Trophoblast cell (in vitro differentiated cells and primary cell): ENCODE measurements at regions not wholly inside any gene's neighbourhood (a gene's known extent, or its start where the extent isn't known, plus 50 kb on each side); places are given as distances from the start of the nearest gene placed in this dataset.

ENCODE experiments used
- DNase-seq, 2 donors: peaks; one replicate each; pipeline ENCODE4 v3.0.0-alpha.2; 2016
- H2AFZ ChIP-seq: 2 replicates; pipeline ENCODE4 v1.6.1; 2013; ENCODE audit warnings: low read length, moderate library complexity, mild to moderate bottlenecking; ENCODE audit not compliant: insufficient read depth, poor library complexity
- H2AK5ac ChIP-seq: 2 replicates; pipeline ENCODE4 v1.6.1; 2013; ENCODE audit warnings: mild to moderate bottlenecking, low read length
- H2BK120ac ChIP-seq: 2 replicates; pipeline ENCODE4 v1.6.1; 2013; ENCODE audit warnings: low read length, mild to moderate bottlenecking, moderate library complexity; ENCODE audit not compliant: insufficient read depth, poor library complexity
- H2BK12ac ChIP-seq: 2 replicates; pipeline ENCODE4 v1.6.1; 2013; ENCODE audit warnings: mild to moderate bottlenecking, low read length, moderate library complexity
- H2BK5ac ChIP-seq: 2 replicates; pipeline ENCODE4 v1.6.1; 2013; ENCODE audit warnings: low read length, low read depth, moderate library complexity, mild to moderate bottlenecking; ENCODE audit not compliant: poor library complexity
- H3K14ac ChIP-seq: 2 replicates; pipeline ENCODE4 v1.6.1; 2013; ENCODE audit warnings: mild to moderate bottlenecking, low read length
- H3K18ac ChIP-seq: 2 replicates; pipeline ENCODE4 v1.6.1; 2013; ENCODE audit warnings: mild to moderate bottlenecking, low read length
- H3K23ac ChIP-seq: 2 replicates; pipeline ENCODE4 v1.6.1; 2013; ENCODE audit warnings: low read length
- H3K27ac ChIP-seq: 2 replicates; pipeline ENCODE4 v1.5.1; 2013; ENCODE audit warnings: low read depth, mild to moderate bottlenecking, inconsistent platforms, low read length, moderate library complexity
- H3K27me3 ChIP-seq: 2 replicates; pipeline ENCODE4 v1.6.1; 2013; ENCODE audit warnings: inconsistent platforms, mild to moderate bottlenecking, low read length, moderate library complexity; ENCODE audit not compliant: insufficient read depth
- H3K36me3 ChIP-seq, 2 experiments: 1 replicate in 1 of 2; 2 replicates in 1 of 2; pipeline ENCODE4 v1.6.1; 2013; ENCODE audit warnings: low read length in 2 of 2, mild to moderate bottlenecking in 2 of 2, moderate library complexity in 1 of 2; ENCODE audit not compliant: insufficient read depth in 2 of 2, control insufficient read depth in 1 of 2
- H3K4ac ChIP-seq: 2 replicates; pipeline ENCODE4 v1.6.1; 2013; ENCODE audit warnings: low read depth, mild to moderate bottlenecking, low read length, moderate library complexity
- H3K4me1 ChIP-seq, 2 experiments: 1 replicate in 1 of 2; 2 replicates in 1 of 2; pipeline ENCODE4 v1.6.1; 2013; ENCODE audit warnings: low read length in 2 of 2, mild to moderate bottlenecking in 2 of 2, moderate library complexity in 1 of 2; ENCODE audit not compliant: insufficient read depth in 2 of 2, control insufficient read depth in 1 of 2
- H3K4me2 ChIP-seq: 2 replicates; pipeline ENCODE4 v1.6.1; 2013; ENCODE audit warnings: inconsistent platforms, mild to moderate bottlenecking, low read length, moderate library complexity
- H3K4me3 ChIP-seq: 2 replicates; pipeline ENCODE4 v1.5.1; 2013; ENCODE audit warnings: mild to moderate bottlenecking, low read depth, low read length, inconsistent platforms
- H3K79me1 ChIP-seq: one replicate; pipeline ENCODE4 v1.6.1; 2013; ENCODE audit warnings: low read length
- H3K79me2 ChIP-seq: 2 replicates; pipeline ENCODE4 v1.6.1; 2013; ENCODE audit warnings: low read length, mild to moderate bottlenecking; ENCODE audit not compliant: control insufficient read depth, insufficient read depth, poor library complexity
- H3K9ac ChIP-seq: 2 replicates; pipeline ENCODE4 v1.6.1; 2013; ENCODE audit warnings: mild to moderate bottlenecking, low read length
- H3K9me3 ChIP-seq: 2 replicates; pipeline ENCODE4 v1.6.1; 2013; ENCODE audit warnings: low read depth, mild to moderate bottlenecking, control low read depth, inconsistent platforms, low read length; ENCODE audit not compliant: insufficient read depth
- H4K12ac ChIP-seq: 2 replicates; pipeline ENCODE4 v1.6.1; 2013; ENCODE audit warnings: low read depth, mild to moderate bottlenecking, low read length, moderate library complexity
- H4K8ac ChIP-seq: 2 replicates; pipeline ENCODE4 v1.6.1; 2013; ENCODE audit warnings: low read depth, mild to moderate bottlenecking, low read length, moderate library complexity
- H4K91ac ChIP-seq: one replicate; pipeline ENCODE4 v1.6.1; 2013; ENCODE audit warnings: low read depth, mild to moderate bottlenecking, low read length, moderate library complexity
- WGBS: extraction: QIAGEN DNeasy Blood & Tissue Kit; methylation state at CpG from one replicate; pipeline ENCODE4 v1.1.7; 2013; ENCODE audit warnings: missing lambda C conversion rate; ENCODE audit not compliant: insufficient read length, insufficient coverage; ENCODE audit errors: extremely low coverage; 5-methylcytosine and 5-hydroxymethylcytosine counted together

DNA sequence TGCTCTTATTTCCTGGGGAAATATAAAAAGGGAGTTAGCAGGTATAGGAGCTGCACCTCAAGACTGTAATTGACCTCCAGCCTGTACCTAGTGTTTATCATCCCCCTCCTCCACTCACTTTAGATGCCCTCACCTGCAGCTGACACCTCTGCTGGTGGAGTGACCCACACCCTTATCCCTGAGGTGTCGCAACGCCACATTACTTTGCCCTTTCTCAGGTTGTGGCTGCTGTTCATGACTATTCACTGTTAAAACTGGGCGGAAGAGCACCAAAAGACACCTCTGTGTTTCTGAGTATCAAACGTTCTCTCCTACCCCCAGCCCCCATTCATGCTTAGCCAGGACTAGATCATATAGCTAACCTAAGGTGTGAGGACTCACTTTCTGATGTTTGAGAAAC, 101.5 kb upstream of the ADAMTS3 start:
- Histone ChIP-seq H2BK5ac (no peak overlapping the region), H3K4me1 (no peaks in the 10 kb centered on the region), H2AFZ (no peak overlapping the region), H3K27ac (no peak overlapping the region), H3K23ac (no peak overlapping the region), H2BK120ac (no peak overlapping the region), H3K9me3 (no peaks in the 10 kb centered on the region), H3K4me2 (no peak overlapping the region), H3K18ac (no peak overlapping the region), H3K9ac (no peak overlapping the region), H3K79me2 (no peaks in the 10 kb centered on the region), H3K14ac (no peak overlapping the region), H4K8ac (no peak overlapping the region), H4K12ac (no peak overlapping the region), H3K4ac (no peak overlapping the region), H2AK5ac (no peak overlapping the region), H3K27me3 (no peaks in the 10 kb centered on the region), H3K36me3 (no peaks in the 10 kb centered on the region), H3K79me1 (no peaks in the 10 kb centered on the region), H4K91ac (no peak overlapping the region), H3K4me3 (no peak overlapping the region), H2BK12ac (no peak overlapping the region)
- WGBS, result no CpG with 5 or more reads among the region's 4 CpGs
- peak; percentile 52 to 76 for DNase-seq

DNA sequence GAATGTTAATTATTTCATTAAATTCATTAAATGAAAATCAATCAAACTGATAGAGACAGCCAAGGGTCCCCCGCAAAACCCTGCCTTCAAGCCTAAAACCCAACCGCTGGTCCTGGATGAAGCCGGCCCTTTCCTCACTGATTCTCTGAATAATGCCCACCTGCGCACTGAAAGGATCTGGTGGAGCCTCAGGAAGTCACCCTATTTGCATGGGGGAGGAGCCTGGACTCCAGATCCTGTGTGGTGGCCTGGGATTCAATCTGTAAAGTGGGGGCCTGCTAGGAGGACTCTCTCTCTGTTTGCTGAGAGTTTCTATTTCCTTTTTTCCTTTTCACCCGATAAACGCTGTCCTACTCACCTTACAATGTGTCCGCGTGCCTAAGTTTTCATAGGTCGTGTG, 97.9 kb upstream of the ADAMTS3 start:
- H3K36me3 ChIP-seq, result no peaks in the 10 kb centered on the region
- no peak overlapping the region for H2AK5ac ChIP-seq
- no peak overlapping the region for H3K4ac ChIP-seq
- DNase-seq, result no peak
- no peak overlapping the region for H3K14ac ChIP-seq
- no peak overlapping the region for H3K23ac ChIP-seq
- no peak overlapping the region for H2BK120ac ChIP-seq
- no peak overlapping the region for H3K4me3 ChIP-seq
- no peak overlapping the region for H4K12ac ChIP-seq
- no peak overlapping the region for H3K9ac ChIP-seq
- no CpG with 5 or more reads among the region's 9 CpGs for WGBS
- no peak overlapping the region for H3K27ac ChIP-seq
- H2BK5ac ChIP-seq, result no peak overlapping the region
- no peaks in the 10 kb centered on the region for H3K9me3 ChIP-seq
- no peak overlapping the region for H4K8ac ChIP-seq
- no peaks in the 10 kb centered on the region for H3K27me3 ChIP-seq
- no peak overlapping the region for H3K4me2 ChIP-seq
- H4K91ac ChIP-seq, result no peak overlapping the region
- H3K18ac ChIP-seq, result no peak overlapping the region
- no peaks in the 10 kb centered on the region for H3K4me1 ChIP-seq
- no peaks in the 10 kb centered on the region for H3K79me1 ChIP-seq
- no peaks in the 10 kb centered on the region for H3K79me2 ChIP-seq
- no peak overlapping the region for H2BK12ac ChIP-seq
- no peak overlapping the region for H2AFZ ChIP-seq

DNA sequence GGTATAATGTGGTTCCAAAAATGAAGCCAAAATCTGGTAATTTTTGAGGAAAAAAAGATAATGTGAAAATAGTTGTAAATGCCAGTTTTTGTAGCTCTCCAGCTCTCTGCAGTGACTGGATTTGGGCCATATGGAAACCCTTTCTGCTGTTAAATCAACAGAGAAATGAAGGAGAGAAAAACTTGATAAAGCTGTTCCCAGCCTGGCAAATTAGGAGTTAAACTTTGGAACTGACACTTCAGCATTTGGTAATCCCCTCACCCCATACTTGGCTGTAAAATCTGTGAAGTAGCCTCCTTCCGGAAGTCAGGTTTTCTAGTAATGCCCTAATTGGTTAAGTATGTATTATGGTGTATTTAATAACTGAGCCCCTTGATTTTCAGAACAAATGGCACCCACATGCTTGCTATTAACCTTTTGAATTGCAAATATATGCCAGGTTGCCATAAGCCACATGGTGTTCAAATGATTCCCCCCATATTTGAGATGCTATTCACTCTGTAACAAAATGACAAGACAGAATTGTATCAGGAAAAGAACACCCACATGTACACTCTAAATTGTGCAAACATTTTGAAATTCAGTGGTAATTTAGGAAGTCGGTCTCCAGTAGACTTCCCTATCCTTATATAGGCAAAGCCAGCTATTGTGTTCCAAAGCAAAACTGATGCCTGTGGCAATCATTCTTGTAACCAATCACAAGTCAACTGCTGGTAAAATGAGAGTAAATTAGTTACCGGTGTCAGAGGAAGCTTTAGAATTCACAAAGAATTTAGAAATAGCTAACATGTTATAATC, 96.3 kb upstream of the ADAMTS3 start:
- no peak overlapping the region for H3K4me3 ChIP-seq
- no peak overlapping the region for H2BK5ac ChIP-seq
- no peak overlapping the region for H2BK12ac ChIP-seq
- H2AFZ ChIP-seq, result no peak overlapping the region
- H3K36me3 ChIP-seq, result no peaks in the 10 kb centered on the region
- no peak overlapping the region for H3K4ac ChIP-seq
- no peak overlapping the region for H2BK120ac ChIP-seq
- no peak overlapping the region for H4K91ac ChIP-seq
- H3K18ac ChIP-seq, result no peak overlapping the region
- H3K9me3 ChIP-seq, result no peaks in the 10 kb centered on the region
- no peak overlapping the region for H4K8ac ChIP-seq
- no peak for DNase-seq
- no peaks in the 10 kb centered on the region for H3K4me1 ChIP-seq
- H3K79me2 ChIP-seq, result no peaks in the 10 kb centered on the region
- H3K14ac ChIP-seq, result no peak overlapping the region
- H3K27me3 ChIP-seq, result no peaks in the 10 kb centered on the region
- no peak overlapping the region for H3K4me2 ChIP-seq
- no peak overlapping the region for H3K9ac ChIP-seq
- no CpG with 5 or more reads among the region's 3 CpGs for WGBS
- H4K12ac ChIP-seq, result no peak overlapping the region
- H3K79me1 ChIP-seq, result no peaks in the 10 kb centered on the region
- no peak overlapping the region for H3K27ac ChIP-seq
- H3K23ac ChIP-seq, result no peak overlapping the region
- H2AK5ac ChIP-seq, result no peak overlapping the region

DNA sequence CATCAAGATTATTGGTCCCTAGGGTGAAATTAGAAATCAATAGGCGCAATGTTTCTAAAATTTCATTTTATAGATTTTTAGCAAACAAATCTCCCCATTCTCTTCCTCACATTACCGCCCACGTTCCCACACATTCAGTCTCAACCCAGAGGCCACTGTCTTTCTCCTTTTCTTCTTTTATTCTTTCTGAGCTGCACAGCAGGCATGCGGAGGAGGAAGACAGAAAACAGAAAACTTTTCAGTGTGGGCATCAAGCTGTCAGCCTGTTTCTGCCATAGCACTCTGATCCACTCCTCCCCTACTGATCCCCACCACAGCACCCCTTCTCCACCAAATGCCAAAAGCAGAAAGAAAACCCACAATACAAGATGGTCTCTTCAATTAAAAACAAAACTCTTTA, 94.8 kb upstream of the ADAMTS3 start:
- Histone ChIP-seq H3K23ac (no peak overlapping the region), H3K79me2 (no peaks in the 10 kb centered on the region), H3K9me3 (no peaks in the 10 kb centered on the region), H3K4me3 (no peak overlapping the region), H2BK12ac (no peak overlapping the region), H3K14ac (no peak overlapping the region), H4K8ac (no peak overlapping the region), H4K12ac (no peak overlapping the region), H3K18ac (no peak overlapping the region), H2AK5ac (no peak overlapping the region), H3K79me1 (no peaks in the 10 kb centered on the region), H3K9ac (no peak overlapping the region), H3K27ac (no peak overlapping the region), H3K36me3 (no peaks in the 10 kb centered on the region), H3K4me2 (no peak overlapping the region), H2BK5ac (no peak overlapping the region), H2AFZ (no peak overlapping the region), H3K27me3 (no peaks in the 10 kb centered on the region), H2BK120ac (no peak overlapping the region), H4K91ac (no peak overlapping the region), H3K4ac (no peak overlapping the region), H3K4me1 (no peaks in the 10 kb centered on the region)
- no peak for DNase-seq
- 100% methylated on average over 2 of the region's 4 CpGs for WGBS
